Astrocyte (in vitro differentiated cells and primary cell): ENCODE measurements at regions not wholly inside any gene's neighbourhood (a gene's known extent, or its start where the extent isn't known, plus 50 kb on each side); places are given as distances from the start of the nearest gene placed in this dataset.
A peak's percentile ranks its signal among the peaks of the same experiment; 100 is the strongest.

Experiments used
- DNase-seq: peaks from one replicate; pipeline ENCODE4 v3.0.0-alpha.2; 2010; ENCODE audit warnings: low read depth
- FAIRE-seq: peaks from 2 replicates; lab custom pipeline; 2011; peaks lifted over from hg19 to GRCh38; lab: Jason Lieb, UNC
- H2AFZ ChIP-seq: 2 replicates; pipeline ENCODE4 v1.6.0; 2012; ENCODE audit warnings: low read depth, low read length, inconsistent platforms
- H3K27ac ChIP-seq: 2 replicates; pipeline ENCODE4 v1.5.1; 2011; ENCODE audit warnings: low read depth, low read length, inconsistent platforms
- H3K27me3 ChIP-seq: 2 replicates; pipeline ENCODE4 v1.6.0; 2011; ENCODE audit warnings: low read length, inconsistent platforms; ENCODE audit not compliant: insufficient read depth
- H3K36me3 ChIP-seq: 2 replicates; pipeline ENCODE4 v1.5.1; 2011; ENCODE audit warnings: low read length, inconsistent platforms; ENCODE audit not compliant: insufficient read depth
- H3K4me1 ChIP-seq: 2 replicates; pipeline ENCODE4 v1.5.1; 2011; ENCODE audit warnings: low read length, inconsistent platforms; ENCODE audit not compliant: insufficient read depth
- H3K4me2 ChIP-seq: 2 replicates; pipeline ENCODE4 v1.6.0; 2012; ENCODE audit warnings: low read length, inconsistent platforms
- H3K4me3 ChIP-seq: 2 replicates; pipeline ENCODE4 v1.5.1; 2011; ENCODE audit warnings: low read depth, mild to moderate bottlenecking, low read length, inconsistent platforms; ENCODE audit not compliant: insufficient read depth
- H3K79me2 ChIP-seq: 2 replicates; pipeline ENCODE4 v1.6.0; 2012; ENCODE audit warnings: mild to moderate bottlenecking, low read length, inconsistent platforms; ENCODE audit not compliant: insufficient read depth
- H3K9ac ChIP-seq: 2 replicates; pipeline ENCODE4 v1.6.0; 2012; ENCODE audit warnings: mild to moderate bottlenecking, low read length, inconsistent platforms
- H3K9me3 ChIP-seq: 2 replicates; pipeline ENCODE4 v1.5.1; 2012; ENCODE audit warnings: low read depth, mild to moderate bottlenecking, low read length, inconsistent platforms; ENCODE audit not compliant: insufficient read depth
- H4K20me1 ChIP-seq: 2 replicates; pipeline ENCODE4 v1.6.0; 2012; ENCODE audit warnings: low read length, inconsistent platforms; ENCODE audit not compliant: insufficient read depth
- H3K27ac Mint-ChIP-seq: one replicate; pipeline ENCODE4 v1.8.0; 2021; ENCODE audit warnings: mild to moderate bottlenecking, mixed read lengths; ENCODE audit not compliant: unreplicated experiment
- H3K27me3 Mint-ChIP-seq: one replicate; pipeline ENCODE4 v1.8.0; 2021; ENCODE audit warnings: low read depth, mixed read lengths; ENCODE audit not compliant: unreplicated experiment
- H3K36me3 Mint-ChIP-seq: one replicate; pipeline ENCODE4 v1.8.0; 2021; ENCODE audit warnings: low read depth, mixed read lengths; ENCODE audit not compliant: unreplicated experiment
- H3K4me1 Mint-ChIP-seq: one replicate; pipeline ENCODE4 v1.8.0; 2021; ENCODE audit warnings: low read depth, mixed read lengths; ENCODE audit not compliant: unreplicated experiment
- H3K4me3 Mint-ChIP-seq: one replicate; pipeline ENCODE4 v1.8.0; 2021; ENCODE audit warnings: mild to moderate bottlenecking, moderate library complexity, mixed read lengths; ENCODE audit not compliant: unreplicated experiment
- H3K9me3 Mint-ChIP-seq: one replicate; pipeline ENCODE4 v1.8.0; 2021; ENCODE audit warnings: mild to moderate bottlenecking, mixed read lengths; ENCODE audit not compliant: unreplicated experiment
- CTCF ChIP-seq: IDR thresholded peaks from 2 replicates; pipeline ENCODE4 v1.5.1; 2011; ENCODE audit warnings: low read depth, mild to moderate bottlenecking, inconsistent platforms, low read length, moderate library complexity; ENCODE audit not compliant: insufficient read depth
- EZH2 ChIP-seq: IDR thresholded peaks from 2 replicates; pipeline ENCODE4 v1.6.1; 2012; ENCODE audit warnings: mild to moderate bottlenecking, low read length, inconsistent platforms; ENCODE audit not compliant: insufficient read depth

- H4K20me1 ChIP-seq, result no peaks in the 10 kb centered on the region
- no peak for FAIRE-seq
- no peak overlapping the region for H2AFZ ChIP-seq
- TF ChIP-seq CTCF (peak; percentile 33), EZH2 (no peak)
- peaks cover 4% of the 10 kb centered on the region for H3K4me1 ChIP-seq
- Mint-ChIP-seq H3K27ac (no peak overlapping the region), H3K4me1 (peaks cover 34% of the 10 kb centered on the region), H3K9me3 (no peaks in the 10 kb centered on the region), H3K27me3 (peaks cover 47% of the 10 kb centered on the region), H3K36me3 (no peaks in the 10 kb centered on the region), H3K4me3 (peak overlapping the region; percentile 24)
- H3K4me2 ChIP-seq, result no peak overlapping the region
- no peak overlapping the region for H3K9ac ChIP-seq
- no peak for DNase-seq
- H3K27ac ChIP-seq, result no peak overlapping the region
- H3K79me2 ChIP-seq, result no peaks in the 10 kb centered on the region
- H3K27me3 ChIP-seq, result no peaks in the 10 kb centered on the region
- no peaks in the 10 kb centered on the region for H3K36me3 ChIP-seq
- no peaks in the 10 kb centered on the region for H3K9me3 ChIP-seq
- no peak overlapping the region for H3K4me3 ChIP-seq
Observed at GRCh38 chr12:5200278-5201087, 156.8 kb downstream of the KCNA5 start.

- Histone ChIP-seq H4K20me1 (no peaks in the 10 kb centered on the region), H2AFZ (no peak overlapping the region), H3K36me3 (no peaks in the 10 kb centered on the region), H3K4me2 (no peak overlapping the region), H3K9me3 (no peaks in the 10 kb centered on the region), H3K9ac (no peak overlapping the region), H3K27ac (no peak overlapping the region), H3K4me1 (peaks cover 3% of the 10 kb centered on the region), H3K27me3 (no peaks in the 10 kb centered on the region), H3K4me3 (no peak overlapping the region), H3K79me2 (no peaks in the 10 kb centered on the region)
- no peaks in the 10 kb centered on the region for H3K36me3 Mint-ChIP-seq
- TF ChIP-seq EZH2 (no peak), CTCF (no peak)
- no peaks in the 10 kb centered on the region for H3K9me3 Mint-ChIP-seq
- peak; percentile 23 for DNase-seq
- H3K4me1 Mint-ChIP-seq, result peaks cover 34% of the 10 kb centered on the region
- no peak for FAIRE-seq
- H3K27me3 Mint-ChIP-seq, result peaks cover 47% of the 10 kb centered on the region
- no peak overlapping the region for H3K4me3 Mint-ChIP-seq
- no peak overlapping the region for H3K27ac Mint-ChIP-seq
Observed at GRCh38 chr12:5201554-5202218, 158.0 kb downstream of the KCNA5 start.
